NCI-H1694 (cell line): ENCODE measurements at regions not wholly inside any gene's neighbourhood (a gene's known extent, or its start where the extent isn't known, plus 50 kb on each side); places are given as distances from the start of the nearest gene placed in this dataset.

Experiments used
- DNase-seq: peaks from one replicate; lab custom pipeline; 2025; lab: John Stamatoyannopoulos, UW

GRCh38 chr1:67991546-67991945, 58.9 kb downstream of the DIRAS3 start:
- peak; percentile 27 for DNase-seq

GRCh38 chr1:67988066-67988465, 62.4 kb downstream of the DIRAS3 start:
- no peak for DNase-seq

- DNase-seq = no peak
Observed at GRCh38 chr1:67987046-67987799, 63.2 kb downstream of the DIRAS3 start.

GRCh38 chr1:67983867-67984266, 66.6 kb downstream of the DIRAS3 start:
- no peak for DNase-seq

- no peak for DNase-seq
Observed at GRCh38 chr1:67980028-67980427, 70.4 kb downstream of the DIRAS3 start.

- DNase-seq = no peak
Observed at GRCh38 chr1:67979532-67979931, 70.9 kb downstream of the DIRAS3 start.

- DNase-seq = no peak
Observed at GRCh38 chr1:67978890-67979516, 71.4 kb downstream of the DIRAS3 start.

GRCh38 chr1:67977756-67978155, 72.7 kb downstream of the DIRAS3 start:
- DNase-seq = no peak

- DNase-seq = no peak
Observed at GRCh38 chr1:67973051-67973450, 77.4 kb downstream of the DIRAS3 start.

GRCh38 chr1:67970088-67970487, 80.3 kb downstream of the DIRAS3 start:
- DNase-seq = no peak

GRCh38 chr1:67969446-67969845, 81.0 kb downstream of the DIRAS3 start:
- no peak for DNase-seq

- no peak for DNase-seq
Observed at GRCh38 chr1:67966666-67967009, 83.8 kb downstream of the DIRAS3 start.

- no peak for DNase-seq
Observed at GRCh38 chr1:67965995-67966665, 84.3 kb downstream of the DIRAS3 start.

- DNase-seq = no peak
Observed at GRCh38 chr1:67963263-67963662, 87.2 kb downstream of the DIRAS3 start.

- DNase-seq = no peak
Observed at GRCh38 chr1:67960766-67961165, 89.7 kb downstream of the DIRAS3 start.

GRCh38 chr1:67958472-67958871, 92.0 kb downstream of the DIRAS3 start:
- DNase-seq = no peak

- DNase-seq = no peak
Observed at GRCh38 chr1:67957066-67957465, 93.4 kb downstream of the DIRAS3 start.

- no peak for DNase-seq
Observed at GRCh38 chr1:67956116-67956515, 94.3 kb downstream of the DIRAS3 start.

- no peak for DNase-seq
Observed at GRCh38 chr1:67955591-67955990, 94.8 kb downstream of the DIRAS3 start.

- DNase-seq = no peak
Observed at GRCh38 chr1:67953301-67953700, 97.1 kb downstream of the DIRAS3 start.

GRCh38 chr1:67952071-67952470, 98.4 kb downstream of the DIRAS3 start:
- DNase-seq = no peak

GRCh38 chr1:67951014-67951413, 99.4 kb downstream of the DIRAS3 start:
- no peak for DNase-seq
